Progenitor cell of endocrine pancreas (in vitro differentiated cells): ENCODE measurements at regions not wholly inside any gene's neighbourhood (a gene's known extent, or its start where the extent isn't known, plus 50 kb on each side); places are given as distances from the start of the nearest gene placed in this dataset.

Experiments used
- DNase-seq: peaks from one replicate; pipeline ENCODE4 v3.0.0; 2021; ENCODE audit warnings: low spot score; ENCODE audit not compliant: unreplicated experiment
- H3K27ac Mint-ChIP-seq: 2 replicates; pipeline ENCODE4 v1.8.0; 2021; ENCODE audit warnings: mild to moderate bottlenecking, moderate library complexity, mixed read lengths
- H3K27me3 Mint-ChIP-seq: 2 replicates; pipeline ENCODE4 v1.8.0; 2021; ENCODE audit warnings: mixed read lengths
- H3K36me3 Mint-ChIP-seq: 2 replicates; pipeline ENCODE4 v1.8.0; 2022; ENCODE audit warnings: mixed read lengths; ENCODE audit not compliant: insufficient read depth
- H3K4me1 Mint-ChIP-seq: 2 replicates; pipeline ENCODE4 v1.8.0; 2021; ENCODE audit warnings: low read depth, mixed read lengths
- H3K4me3 Mint-ChIP-seq: 2 replicates; pipeline ENCODE4 v1.8.0; 2021; ENCODE audit warnings: low read depth, mild to moderate bottlenecking, moderate library complexity, mixed read lengths
- H3K9me3 Mint-ChIP-seq: 2 replicates; pipeline ENCODE4 v1.8.0; 2021; ENCODE audit warnings: low read depth, mixed read lengths
- CTCF ChIP-seq: fragments of 200-600 bp; sonication (generic); IDR thresholded peaks from one replicate; pipeline ENCODE4 v1.5.0; 2021; ENCODE audit warnings: antibody characterized with exemption, mild to moderate bottlenecking; ENCODE audit not compliant: unreplicated experiment

DNA sequence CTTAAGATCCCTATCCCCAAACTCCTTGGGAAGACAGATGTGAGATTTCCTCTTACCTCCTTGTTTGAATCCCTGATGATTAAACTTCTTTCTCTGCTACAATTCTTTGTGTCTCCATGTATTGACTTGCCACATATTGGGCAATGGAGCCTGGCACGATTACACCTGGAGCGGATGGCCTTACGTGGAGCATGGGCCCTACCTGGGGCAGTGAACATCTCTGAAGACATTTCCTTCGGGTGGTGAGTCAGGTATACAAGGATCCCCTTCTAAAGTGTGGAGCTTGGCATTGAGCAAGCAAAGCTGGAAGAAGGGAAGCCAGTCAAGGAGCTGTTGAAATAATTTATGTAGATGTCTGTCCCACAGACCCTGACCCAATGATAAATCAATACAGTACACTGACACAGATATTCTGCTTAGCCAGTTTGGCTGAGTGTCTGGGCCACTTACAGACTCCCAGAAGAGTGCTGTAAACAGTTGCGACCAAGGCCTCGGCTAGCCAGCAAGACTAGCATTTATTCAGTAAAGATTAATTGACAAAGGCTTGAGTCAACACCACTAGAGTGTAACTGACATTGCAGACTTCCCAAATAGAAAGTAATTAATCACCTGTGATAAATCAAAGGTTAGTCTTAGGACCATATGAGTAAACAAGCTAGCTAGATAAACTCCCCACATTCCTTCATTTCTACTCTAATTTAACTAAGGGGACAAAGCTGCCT lies 83.1 kb upstream of the KCNK1 start:
- DNase-seq: no peak
- H3K27me3 Mint-ChIP-seq: no peaks in the 10 kb centered on the region

DNA sequence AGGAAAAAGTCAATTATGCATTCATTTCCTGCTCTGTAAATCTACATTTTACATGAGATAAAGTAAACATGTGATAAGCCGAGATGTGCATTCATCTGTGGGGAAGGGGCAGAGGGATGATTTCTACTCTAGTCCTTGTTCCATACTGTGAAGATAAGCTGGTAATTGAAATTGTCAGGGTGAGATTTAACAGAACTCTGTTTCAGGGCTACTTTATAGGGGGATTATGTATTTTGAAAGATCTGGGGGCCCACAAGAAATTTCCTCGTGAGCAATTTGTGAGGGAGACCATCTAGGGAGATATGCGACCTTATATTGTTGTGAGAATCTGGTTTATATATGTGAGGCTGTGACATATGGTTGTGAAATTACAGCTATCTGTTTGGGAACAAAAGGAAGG lies 73.1 kb upstream of the KCNK1 start:
- H3K4me3 Mint-ChIP-seq: no peak overlapping the region
- DNase-seq: no peak
- no peaks in the 10 kb centered on the region for H3K27me3 Mint-ChIP-seq
- peaks cover 13% of the 10 kb centered on the region for H3K9me3 Mint-ChIP-seq
- H3K27ac Mint-ChIP-seq: no peak overlapping the region
- no peak for TF ChIP-seq CTCF
- H3K4me1 Mint-ChIP-seq: peaks cover 15% of the 10 kb centered on the region
- H3K36me3 Mint-ChIP-seq: no peaks in the 10 kb centered on the region

More for the DNA sequence above, 83.1 kb upstream of the KCNK1 start:
- H3K27ac Mint-ChIP-seq: no peak overlapping the region
- peaks cover 8% of the 10 kb centered on the region for H3K36me3 Mint-ChIP-seq
- H3K4me3 Mint-ChIP-seq: no peak overlapping the region
- H3K9me3 Mint-ChIP-seq: peaks cover 21% of the 10 kb centered on the region
- TF ChIP-seq CTCF: no peak
- H3K4me1 Mint-ChIP-seq: peaks cover 5% of the 10 kb centered on the region

- H3K4me1 Mint-ChIP-seq: peaks cover 3% of the 10 kb centered on the region
- TF ChIP-seq CTCF: no peak
- no peak overlapping the region for H3K27ac Mint-ChIP-seq
- no peaks in the 10 kb centered on the region for H3K36me3 Mint-ChIP-seq
- no peak for DNase-seq
- H3K27me3 Mint-ChIP-seq: no peaks in the 10 kb centered on the region
- no peak overlapping the region for H3K4me3 Mint-ChIP-seq
- peaks cover 7% of the 10 kb centered on the region for H3K9me3 Mint-ChIP-seq
Measured at GRCh38 chr1:233543338-233544255, 70.3 kb upstream of the KCNK1 start.

- Mint-ChIP-seq H3K27ac (no peak overlapping the region), H3K27me3 (no peaks in the 10 kb centered on the region), H3K4me3 (no peak overlapping the region), H3K4me1 (peaks cover 3% of the 10 kb centered on the region), H3K36me3 (no peaks in the 10 kb centered on the region), H3K9me3 (peaks cover 7% of the 10 kb centered on the region)
- no peak for TF ChIP-seq CTCF
- no peak for DNase-seq
Measured at GRCh38 chr1:233544304-233544703, 69.6 kb upstream of the KCNK1 start.

- no peaks in the 10 kb centered on the region for H3K9me3 Mint-ChIP-seq
- DNase-seq: no peak
- H3K27ac Mint-ChIP-seq: no peak overlapping the region
- no peak for TF ChIP-seq CTCF
- peaks cover 3% of the 10 kb centered on the region for H3K4me1 Mint-ChIP-seq
- no peak overlapping the region for H3K4me3 Mint-ChIP-seq
- no peaks in the 10 kb centered on the region for H3K27me3 Mint-ChIP-seq
- H3K36me3 Mint-ChIP-seq: no peaks in the 10 kb centered on the region
Measured at GRCh38 chr1:233547726-233548125, 66.2 kb upstream of the KCNK1 start.
